ENCODE measurements at regions not wholly inside any gene's neighbourhood (a gene's known extent, or its start where the extent isn't known, plus 50 kb on each side); places are given as distances from the start of the nearest gene placed in this dataset.

DNA sequence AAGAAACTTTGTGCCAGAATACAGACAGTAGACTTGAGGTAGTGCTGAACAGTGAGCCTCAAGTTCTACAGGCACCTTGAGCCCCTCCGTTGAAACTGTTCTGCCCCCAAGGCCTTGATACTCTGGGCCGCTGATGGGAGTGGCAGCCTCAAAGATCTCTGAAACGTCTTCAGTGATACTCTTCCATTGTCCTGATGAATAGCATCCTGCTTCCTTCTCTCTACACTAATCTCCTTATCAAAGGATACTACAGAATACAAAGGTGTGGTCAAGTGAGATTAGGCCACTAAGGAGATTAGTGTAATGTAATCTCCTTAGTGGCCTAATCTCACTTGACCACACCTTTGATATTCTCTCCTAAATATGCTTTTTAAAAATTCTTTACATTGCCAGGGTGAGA is 419.8 kb upstream of the SEL1L start:
- TF ChIP-seq POLR2A (IDR thresholded peaks at IDR 0.05; ENCODE audit: low read depth, low read length), result no peak
- TF ChIP-seq POLR2AphosphoS5 (IDR thresholded peaks at IDR 0.05; ENCODE audit: low read depth, low read length), result no peak
- no peak for TF ChIP-seq TAF1 (IDR thresholded peaks at IDR 0.05; ENCODE audit: borderline replicate concordance, low read depth, low read length)
